ENCODE measurements at regions not wholly inside any gene's neighbourhood (a gene's known extent, or its start where the extent isn't known, plus 50 kb on each side); places are given as distances from the start of the nearest gene placed in this dataset.

DNA sequence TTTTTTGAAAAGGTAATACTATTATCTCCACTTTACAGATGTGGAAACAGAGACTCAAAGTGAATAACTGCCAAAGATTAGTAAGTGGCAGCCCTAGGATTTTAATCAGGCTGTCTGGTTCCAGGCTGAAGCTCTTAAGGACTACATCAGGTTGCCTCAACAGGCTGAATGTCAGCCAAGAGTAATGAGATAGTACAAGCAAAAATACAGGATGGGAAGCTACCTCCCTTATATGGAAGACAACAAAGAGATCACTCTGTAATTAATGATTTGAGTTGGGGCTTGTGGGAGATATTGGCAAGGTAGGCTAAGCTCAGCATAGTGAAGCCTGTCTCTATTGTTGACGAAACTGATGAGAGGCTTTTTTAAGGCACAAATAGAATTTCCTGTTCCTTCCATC is 323.1 kb downstream of the KCNJ3 start:
- Histone ChIP-seq H3K4me3 (no peak overlapping the region), H3K27ac (no peak overlapping the region), H3K4me2 (no peak overlapping the region), H3K9me3 (no peaks in the 10 kb centered on the region), H3K4me1 (no peaks in the 10 kb centered on the region)
- ATAC-seq = no peak
- CTCF ChIA-PET = no interaction called here
- no peak for FAIRE-seq
- 35% methylated on average over 1 of the region's 1 CpG for WGBS (ENCODE audit: missing lambda C conversion rate)
- TF ChIP-seq, protein P1, sequence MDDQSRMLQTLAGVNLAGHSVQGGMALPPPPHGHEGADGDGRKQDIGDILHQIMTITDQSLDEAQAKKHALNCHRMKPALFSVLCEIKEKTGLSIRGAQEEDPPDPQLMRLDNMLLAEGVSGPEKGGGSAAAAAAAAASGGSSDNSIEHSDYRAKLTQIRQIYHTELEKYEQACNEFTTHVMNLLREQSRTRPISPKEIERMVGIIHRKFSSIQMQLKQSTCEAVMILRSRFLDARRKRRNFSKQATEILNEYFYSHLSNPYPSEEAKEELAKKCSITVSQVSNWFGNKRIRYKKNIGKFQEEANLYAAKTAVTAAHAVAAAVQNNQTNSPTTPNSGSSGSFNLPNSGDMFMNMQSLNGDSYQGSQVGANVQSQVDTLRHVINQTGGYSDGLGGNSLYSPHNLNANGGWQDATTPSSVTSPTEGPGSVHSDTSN (IDR thresholded peaks at IDR 0.05) = no peak
- TF ChIP-seq PHF8 (IDR thresholded peaks at IDR 0.05; ENCODE audit: borderline replicate concordance, low read depth) (no peak), RARB (CRISPR knock-in tag; IDR thresholded peaks at IDR 0.05) (no peak), BHLHE40 (IDR thresholded peaks at IDR 0.05; ENCODE audit: low read depth, low read length) (no peak), EP300 (IDR thresholded peaks at IDR 0.05) (no peak), ZNF302 (CRISPR knock-in tag; IDR thresholded peaks at IDR 0.05) (no peak), HEYL (CRISPR knock-in tag; IDR thresholded peaks at IDR 0.05) (no peak), ESRRA (IDR thresholded peaks at IDR 0.05; ENCODE audit: borderline replicate concordance, low read length) (no peak), POLR2A (IDR thresholded peaks at IDR 0.05; ENCODE audit: low read length) (no peak), MAFK (IDR thresholded peaks at IDR 0.05; ENCODE audit: partially characterized antibody) (no peak)
- TF ChIP-seq, protein P2, sequence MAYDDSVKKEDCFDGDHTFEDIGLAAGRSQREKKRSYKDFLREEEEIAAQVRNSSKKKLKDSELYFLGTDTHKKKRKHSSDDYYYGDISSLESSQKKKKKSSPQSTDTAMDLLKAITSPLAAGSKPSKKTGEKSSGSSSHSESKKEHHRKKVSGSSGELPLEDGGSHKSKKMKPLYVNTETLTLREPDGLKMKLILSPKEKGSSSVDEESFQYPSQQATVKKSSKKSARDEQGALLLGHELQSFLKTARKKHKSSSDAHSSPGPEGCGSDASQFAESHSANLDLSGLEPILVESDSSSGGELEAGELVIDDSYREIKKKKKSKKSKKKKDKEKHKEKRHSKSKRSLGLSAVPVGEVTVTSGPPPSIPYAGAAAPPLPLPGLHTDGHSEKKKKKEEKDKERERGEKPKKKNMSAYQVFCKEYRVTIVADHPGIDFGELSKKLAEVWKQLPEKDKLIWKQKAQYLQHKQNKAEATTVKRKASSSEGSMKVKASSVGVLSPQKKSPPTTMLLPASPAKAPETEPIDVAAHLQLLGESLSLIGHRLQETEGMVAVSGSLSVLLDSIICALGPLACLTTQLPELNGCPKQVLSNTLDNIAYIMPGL (CRISPR knock-in tag; IDR thresholded peaks at IDR 0.05; ENCODE audit: borderline replicate concordance) = no peak
- TF ChIP-seq, protein P3, sequence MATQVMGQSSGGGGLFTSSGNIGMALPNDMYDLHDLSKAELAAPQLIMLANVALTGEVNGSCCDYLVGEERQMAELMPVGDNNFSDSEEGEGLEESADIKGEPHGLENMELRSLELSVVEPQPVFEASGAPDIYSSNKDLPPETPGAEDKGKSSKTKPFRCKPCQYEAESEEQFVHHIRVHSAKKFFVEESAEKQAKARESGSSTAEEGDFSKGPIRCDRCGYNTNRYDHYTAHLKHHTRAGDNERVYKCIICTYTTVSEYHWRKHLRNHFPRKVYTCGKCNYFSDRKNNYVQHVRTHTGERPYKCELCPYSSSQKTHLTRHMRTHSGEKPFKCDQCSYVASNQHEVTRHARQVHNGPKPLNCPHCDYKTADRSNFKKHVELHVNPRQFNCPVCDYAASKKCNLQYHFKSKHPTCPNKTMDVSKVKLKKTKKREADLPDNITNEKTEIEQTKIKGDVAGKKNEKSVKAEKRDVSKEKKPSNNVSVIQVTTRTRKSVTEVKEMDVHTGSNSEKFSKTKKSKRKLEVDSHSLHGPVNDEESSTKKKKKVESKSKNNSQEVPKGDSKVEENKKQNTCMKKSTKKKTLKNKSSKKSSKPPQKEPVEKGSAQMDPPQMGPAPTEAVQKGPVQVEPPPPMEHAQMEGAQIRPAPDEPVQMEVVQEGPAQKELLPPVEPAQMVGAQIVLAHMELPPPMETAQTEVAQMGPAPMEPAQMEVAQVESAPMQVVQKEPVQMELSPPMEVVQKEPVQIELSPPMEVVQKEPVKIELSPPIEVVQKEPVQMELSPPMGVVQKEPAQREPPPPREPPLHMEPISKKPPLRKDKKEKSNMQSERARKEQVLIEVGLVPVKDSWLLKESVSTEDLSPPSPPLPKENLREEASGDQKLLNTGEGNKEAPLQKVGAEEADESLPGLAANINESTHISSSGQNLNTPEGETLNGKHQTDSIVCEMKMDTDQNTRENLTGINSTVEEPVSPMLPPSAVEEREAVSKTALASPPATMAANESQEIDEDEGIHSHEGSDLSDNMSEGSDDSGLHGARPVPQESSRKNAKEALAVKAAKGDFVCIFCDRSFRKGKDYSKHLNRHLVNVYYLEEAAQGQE (IDR thresholded peaks at IDR 0.05) = no peak
- TF ChIP-seq, protein P4, sequence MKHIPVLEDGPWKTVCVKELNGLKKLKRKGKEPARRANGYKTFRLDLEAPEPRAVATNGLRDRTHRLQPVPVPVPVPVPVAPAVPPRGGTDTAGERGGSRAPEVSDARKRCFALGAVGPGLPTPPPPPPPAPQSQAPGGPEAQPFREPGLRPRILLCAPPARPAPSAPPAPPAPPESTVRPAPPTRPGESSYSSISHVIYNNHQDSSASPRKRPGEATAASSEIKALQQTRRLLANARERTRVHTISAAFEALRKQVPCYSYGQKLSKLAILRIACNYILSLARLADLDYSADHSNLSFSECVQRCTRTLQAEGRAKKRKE (CRISPR knock-in tag; IDR thresholded peaks at IDR 0.05; ENCODE audit: low read depth) = no peak
- no peak for DNase-seq (ENCODE audit: low read depth in 1 of 2, low spot score in 1 of 2)
- POLR2A ChIA-PET = no interaction called here

DNA sequence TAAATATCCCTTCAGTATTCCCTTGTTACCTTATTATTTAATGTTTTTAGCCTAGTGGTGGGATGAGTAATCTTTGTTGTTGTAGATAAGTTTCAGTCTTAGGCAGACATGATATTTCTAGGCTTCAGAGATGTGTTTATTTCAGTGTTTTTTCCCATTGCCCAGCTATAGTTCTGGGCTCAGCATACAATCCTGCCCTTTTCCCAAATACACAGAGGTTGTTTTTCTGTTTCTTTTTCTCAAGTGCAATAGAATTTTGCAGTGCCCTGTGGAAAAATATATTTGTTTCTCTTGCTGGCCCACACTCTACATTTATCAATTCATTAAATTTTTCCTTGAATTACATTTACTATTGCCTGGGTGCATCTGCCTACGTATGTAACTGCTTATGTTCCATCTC is 321.8 kb downstream of the KCNJ3 start:
- Histone ChIP-seq H3K4me2 (no peak overlapping the region), H3K27ac (no peak overlapping the region), H3K9me3 (no peaks in the 10 kb centered on the region), H3K4me1 (no peaks in the 10 kb centered on the region), H3K4me3 (no peak overlapping the region)
- POLR2A ChIA-PET = no interaction called here
- TF ChIP-seq PHF8 (IDR thresholded peaks at IDR 0.05; ENCODE audit: borderline replicate concordance, low read depth) (no peak), HDAC2 (IDR thresholded peaks at IDR 0.05) (no peak), MAFK (IDR thresholded peaks at IDR 0.05; ENCODE audit: partially characterized antibody) (no peak), HOXA7 (CRISPR knock-in tag; IDR thresholded peaks at IDR 0.05) (no peak), ESRRA (IDR thresholded peaks at IDR 0.05; ENCODE audit: borderline replicate concordance, low read length) (no peak), NR3C1 (IDR thresholded peaks at IDR 0.05) (no peak), ZNF302 (CRISPR knock-in tag; IDR thresholded peaks at IDR 0.05) (no peak), BHLHE40 (IDR thresholded peaks at IDR 0.05; ENCODE audit: low read depth, low read length) (no peak)
- no peak for DNase-seq (ENCODE audit: low read depth in 1 of 2, low spot score in 1 of 2)
- ATAC-seq = no peak
- CTCF ChIA-PET = no interaction called here
- WGBS (ENCODE audit: missing lambda C conversion rate) = 31% methylated on average over 1 of the region's 1 CpG
- FAIRE-seq = no peak

DNA sequence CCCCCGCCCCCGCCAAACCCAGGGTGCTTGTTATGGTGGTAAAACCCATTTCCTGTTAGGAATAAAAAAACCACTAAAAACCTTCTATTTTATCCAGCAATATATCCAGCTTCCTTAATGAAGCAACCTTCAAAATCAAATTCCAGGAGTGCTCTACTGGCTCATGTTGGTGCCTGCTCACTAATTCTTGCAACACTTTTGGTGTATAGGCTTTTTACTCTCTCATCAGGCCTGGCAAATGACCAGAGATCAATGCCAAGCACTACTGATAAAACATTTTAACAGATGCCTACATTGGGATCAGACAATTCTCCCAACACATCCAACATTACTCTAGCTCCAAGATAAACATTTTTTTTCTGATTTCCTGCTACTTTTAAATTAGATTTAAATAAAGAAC is 312.4 kb downstream of the KCNJ3 start:
- H3K4me1 ChIP-seq = no peaks in the 10 kb centered on the region
- no peak overlapping the region for H3K4me3 ChIP-seq
- H3K27ac ChIP-seq = no peak overlapping the region
- POLR2A ChIA-PET = no interaction called here
- FAIRE-seq (no peak), DNase-seq (ENCODE audit: low read depth in 1 of 2, low spot score in 1 of 2) (no peak), ATAC-seq (no peak)
- CTCF ChIA-PET = no interaction called here
- H3K4me2 ChIP-seq = no peak overlapping the region
- H3K9me3 ChIP-seq = no peaks in the 10 kb centered on the region
- TF ChIP-seq MYC (IDR thresholded peaks at IDR 0.05; ENCODE audit: borderline replicate concordance, low read length) = no peak
- WGBS (ENCODE audit: missing lambda C conversion rate) = 0% methylated on average over 2 of the region's 2 CpGs

Measured in A549 (cell line).